ENCODE measurements at regions not wholly inside any gene's neighbourhood (a gene's known extent, or its start where the extent isn't known, plus 50 kb on each side); places are given as distances from the start of the nearest gene placed in this dataset.

DNA sequence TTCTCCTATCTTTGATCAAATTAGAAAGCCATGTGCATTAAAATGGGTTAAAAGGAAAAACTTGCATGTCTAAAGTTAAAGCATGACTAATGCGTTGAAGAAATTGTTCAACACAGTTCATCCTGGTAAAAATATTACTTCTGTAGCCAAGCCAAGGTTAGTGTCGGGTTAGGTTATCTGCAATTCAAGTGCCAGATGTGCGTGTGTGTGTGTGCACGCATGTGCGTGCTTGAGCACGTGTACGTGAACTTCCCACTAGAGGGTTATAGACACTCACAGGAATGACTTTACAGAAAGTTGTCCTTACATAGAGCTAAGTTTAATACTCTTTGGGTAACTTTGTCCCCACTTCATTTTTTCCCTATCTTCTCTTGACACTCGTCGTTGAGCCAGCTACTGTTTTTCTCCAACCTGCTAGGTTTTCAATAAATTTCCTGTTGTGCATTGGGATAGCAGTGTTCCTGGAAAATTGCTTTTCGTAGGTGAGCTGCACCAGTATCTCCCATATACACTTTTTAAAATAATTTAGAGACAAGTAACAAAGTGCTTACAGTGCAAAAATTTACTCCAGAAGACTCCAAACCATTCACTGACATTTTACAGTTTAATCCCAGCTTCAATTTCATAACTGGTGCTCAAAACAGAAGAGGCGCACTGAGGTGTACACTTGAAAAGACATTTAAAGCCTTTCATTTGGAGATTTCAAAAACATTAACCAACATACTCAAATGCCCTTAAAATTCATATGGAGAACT lies 353.8 kb downstream of the NFIB start:
- TF ChIP-seq, protein P1, sequence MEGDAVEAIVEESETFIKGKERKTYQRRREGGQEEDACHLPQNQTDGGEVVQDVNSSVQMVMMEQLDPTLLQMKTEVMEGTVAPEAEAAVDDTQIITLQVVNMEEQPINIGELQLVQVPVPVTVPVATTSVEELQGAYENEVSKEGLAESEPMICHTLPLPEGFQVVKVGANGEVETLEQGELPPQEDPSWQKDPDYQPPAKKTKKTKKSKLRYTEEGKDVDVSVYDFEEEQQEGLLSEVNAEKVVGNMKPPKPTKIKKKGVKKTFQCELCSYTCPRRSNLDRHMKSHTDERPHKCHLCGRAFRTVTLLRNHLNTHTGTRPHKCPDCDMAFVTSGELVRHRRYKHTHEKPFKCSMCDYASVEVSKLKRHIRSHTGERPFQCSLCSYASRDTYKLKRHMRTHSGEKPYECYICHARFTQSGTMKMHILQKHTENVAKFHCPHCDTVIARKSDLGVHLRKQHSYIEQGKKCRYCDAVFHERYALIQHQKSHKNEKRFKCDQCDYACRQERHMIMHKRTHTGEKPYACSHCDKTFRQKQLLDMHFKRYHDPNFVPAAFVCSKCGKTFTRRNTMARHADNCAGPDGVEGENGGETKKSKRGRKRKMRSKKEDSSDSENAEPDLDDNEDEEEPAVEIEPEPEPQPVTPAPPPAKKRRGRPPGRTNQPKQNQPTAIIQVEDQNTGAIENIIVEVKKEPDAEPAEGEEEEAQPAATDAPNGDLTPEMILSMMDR (IDR thresholded peaks at IDR 0.05; ENCODE audit: low read depth, low read length), result no peak
- no peak for TF ChIP-seq EZH2phosphoT487 (IDR thresholded peaks at IDR 0.05; ENCODE audit: low read depth)

Data from OCI-LY3 (cell line).